ENCODE measurements at regions not wholly inside any gene's neighbourhood (a gene's known extent, or its start where the extent isn't known, plus 50 kb on each side); places are given as distances from the start of the nearest gene placed in this dataset.

GRCh38 chr12:4169531-4169930 lies 104.0 kb upstream of the CCND2 start:
- WGBS, 2 experiments (ENCODE audit: insufficient coverage in 1 of 2, insufficient read length in 1 of 2): 95% methylated on average over 5 of the region's 5 CpGs
- Mint-ChIP-seq H3K9me3 (no peaks in the 10 kb centered on the region), H3K4me1 (peaks cover 25% of the 10 kb centered on the region), H3K27ac (no peak overlapping the region), H3K27me3 (ENCODE audit: insufficient read depth) (peaks cover 13% of the 10 kb centered on the region), H3K36me3 (ENCODE audit: low read depth) (no peaks in the 10 kb centered on the region), H3K4me3 (no peak overlapping the region)
- H3K9me3 ChIP-seq (ENCODE audit: control insufficient read depth, low read length): no peaks in the 10 kb centered on the region
- H3K4me1 ChIP-seq (ENCODE audit: control insufficient read depth, insufficient read depth, low read length): peaks cover 3% of the 10 kb centered on the region
- peaks cover 9% of the 10 kb centered on the region for H3K27me3 ChIP-seq (ENCODE audit: control insufficient read depth, insufficient read depth, low read length, poor library complexity, severe bottlenecking)
- no peak overlapping the region for H3K27ac ChIP-seq (ENCODE audit: low read depth, low read length)
- DNase-seq: peak; percentile 28
- H3K9ac ChIP-seq (ENCODE audit: extremely low read depth, low read length, poor library complexity, severe bottlenecking): no peak overlapping the region
- no peak overlapping the region for H3K4me3 ChIP-seq (ENCODE audit: low read length)
- H3K36me3 ChIP-seq (ENCODE audit: control insufficient read depth, insufficient read depth, low read length): no peaks in the 10 kb centered on the region
- no peak for TF ChIP-seq CTCF (conservative IDR thresholded peaks at IDR 0.05)

DNA sequence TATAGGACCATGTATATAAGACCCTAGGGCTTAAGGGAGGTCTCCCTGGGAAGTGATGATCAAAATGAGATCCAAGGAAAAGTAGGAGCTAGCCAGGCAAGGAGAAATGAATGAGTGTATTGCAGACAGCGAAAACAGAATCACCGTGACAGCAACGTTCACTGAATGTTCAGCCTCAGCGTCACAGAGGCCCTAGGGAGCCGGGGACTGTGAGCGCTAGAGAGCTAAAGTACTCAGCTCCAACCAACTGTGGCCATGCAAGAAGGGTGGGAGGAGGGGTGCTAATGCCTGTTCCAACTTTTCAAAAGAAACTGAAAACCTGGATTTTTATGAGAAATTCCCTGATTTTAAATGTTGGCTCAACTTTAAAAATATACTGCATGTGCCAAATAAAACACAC lies 105.5 kb upstream of the CCND2 start:
- peaks cover 3% of the 10 kb centered on the region for H3K4me1 ChIP-seq (ENCODE audit: control insufficient read depth, insufficient read depth, low read length)
- 72 to 73% methylated on average over 6 of the region's 6 CpGs for WGBS, 2 experiments (ENCODE audit: insufficient coverage in 1 of 2, insufficient read length in 1 of 2)
- H3K36me3 Mint-ChIP-seq (ENCODE audit: low read depth): no peaks in the 10 kb centered on the region
- H3K4me3 ChIP-seq (ENCODE audit: low read length): no peak overlapping the region
- TF ChIP-seq CTCF (conservative IDR thresholded peaks at IDR 0.05): no peak
- no peaks in the 10 kb centered on the region for H3K9me3 ChIP-seq (ENCODE audit: control insufficient read depth, low read length)
- H3K27ac Mint-ChIP-seq: no peak overlapping the region
- H3K36me3 ChIP-seq (ENCODE audit: control insufficient read depth, insufficient read depth, low read length): no peaks in the 10 kb centered on the region
- DNase-seq: peak; percentile 67
- H3K27ac ChIP-seq (ENCODE audit: low read depth, low read length): no peak overlapping the region
- H3K4me1 Mint-ChIP-seq: peaks cover 28% of the 10 kb centered on the region
- no peak overlapping the region for H3K4me3 Mint-ChIP-seq
- peaks cover 15% of the 10 kb centered on the region for H3K27me3 ChIP-seq (ENCODE audit: control insufficient read depth, insufficient read depth, low read length, poor library complexity, severe bottlenecking)
- no peaks in the 10 kb centered on the region for H3K9me3 Mint-ChIP-seq
- H3K27me3 Mint-ChIP-seq (ENCODE audit: insufficient read depth): peaks cover 15% of the 10 kb centered on the region
- H3K9ac ChIP-seq (ENCODE audit: extremely low read depth, low read length, poor library complexity, severe bottlenecking): no peak overlapping the region

GRCh38 chr12:4164559-4165558 lies 108.7 kb upstream of the CCND2 start:
- H3K9me3 Mint-ChIP-seq: peaks cover 9% of the 10 kb centered on the region
- 29 to 40% methylated on average over 36 to 63 of the region's 63 CpGs for WGBS, 2 experiments (ENCODE audit: insufficient coverage in 1 of 2, insufficient read length in 1 of 2)
- H3K9ac ChIP-seq (ENCODE audit: extremely low read depth, low read length, poor library complexity, severe bottlenecking): no peak overlapping the region
- H3K36me3 Mint-ChIP-seq (ENCODE audit: low read depth): no peaks in the 10 kb centered on the region
- peak overlapping the region; percentile 91 for H3K27ac Mint-ChIP-seq
- H3K4me3 Mint-ChIP-seq: peak overlapping the region; percentile 57
- peaks cover 23% of the 10 kb centered on the region for H3K4me1 Mint-ChIP-seq
- peaks cover 3% of the 10 kb centered on the region for H3K4me1 ChIP-seq (ENCODE audit: control insufficient read depth, insufficient read depth, low read length)
- H3K9me3 ChIP-seq (ENCODE audit: control insufficient read depth, low read length): no peaks in the 10 kb centered on the region
- peaks cover 17% of the 10 kb centered on the region for H3K27me3 Mint-ChIP-seq (ENCODE audit: insufficient read depth)
- H3K27ac ChIP-seq (ENCODE audit: low read depth, low read length): peak overlapping the region; percentile 68
- no peak for TF ChIP-seq CTCF (conservative IDR thresholded peaks at IDR 0.05)
- H3K36me3 ChIP-seq (ENCODE audit: control insufficient read depth, insufficient read depth, low read length): no peaks in the 10 kb centered on the region
- H3K4me3 ChIP-seq (ENCODE audit: low read length): peak overlapping the region; percentile 60
- peaks cover 15% of the 10 kb centered on the region for H3K27me3 ChIP-seq (ENCODE audit: control insufficient read depth, insufficient read depth, low read length, poor library complexity, severe bottlenecking)
- peak; percentile 93 for DNase-seq

Data from endodermal cell (in vitro differentiated cells).